ENCODE measurements at regions not wholly inside any gene's neighbourhood (a gene's known extent, or its start where the extent isn't known, plus 50 kb on each side); places are given as distances from the start of the nearest gene placed in this dataset.
A peak's percentile ranks its signal among the peaks of the same experiment; 100 is the strongest.

DNA sequence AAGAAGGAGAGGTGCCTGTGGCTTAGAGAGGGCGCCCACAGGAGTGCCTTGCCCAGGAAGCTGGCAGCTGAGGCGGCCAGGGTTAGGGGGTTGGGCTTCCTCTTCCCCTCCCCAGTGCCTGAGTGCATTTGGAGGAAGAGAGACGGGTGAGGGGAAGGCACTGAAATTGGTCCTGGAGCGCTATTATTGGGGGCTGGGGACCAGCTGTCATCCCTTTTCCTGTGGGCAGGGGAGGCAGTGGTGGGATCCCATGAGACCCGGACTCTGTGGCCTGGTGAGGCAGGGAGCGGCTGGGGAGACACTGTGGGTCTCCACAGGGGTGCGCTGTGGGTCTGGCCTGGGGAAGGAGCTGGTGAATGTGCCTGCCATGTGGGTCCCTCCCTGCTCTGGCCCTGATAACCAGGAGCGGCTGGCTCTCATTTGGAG lies 259.7 kb downstream of the SEC14L1 start:
- TF ChIP-seq, protein P1, sequence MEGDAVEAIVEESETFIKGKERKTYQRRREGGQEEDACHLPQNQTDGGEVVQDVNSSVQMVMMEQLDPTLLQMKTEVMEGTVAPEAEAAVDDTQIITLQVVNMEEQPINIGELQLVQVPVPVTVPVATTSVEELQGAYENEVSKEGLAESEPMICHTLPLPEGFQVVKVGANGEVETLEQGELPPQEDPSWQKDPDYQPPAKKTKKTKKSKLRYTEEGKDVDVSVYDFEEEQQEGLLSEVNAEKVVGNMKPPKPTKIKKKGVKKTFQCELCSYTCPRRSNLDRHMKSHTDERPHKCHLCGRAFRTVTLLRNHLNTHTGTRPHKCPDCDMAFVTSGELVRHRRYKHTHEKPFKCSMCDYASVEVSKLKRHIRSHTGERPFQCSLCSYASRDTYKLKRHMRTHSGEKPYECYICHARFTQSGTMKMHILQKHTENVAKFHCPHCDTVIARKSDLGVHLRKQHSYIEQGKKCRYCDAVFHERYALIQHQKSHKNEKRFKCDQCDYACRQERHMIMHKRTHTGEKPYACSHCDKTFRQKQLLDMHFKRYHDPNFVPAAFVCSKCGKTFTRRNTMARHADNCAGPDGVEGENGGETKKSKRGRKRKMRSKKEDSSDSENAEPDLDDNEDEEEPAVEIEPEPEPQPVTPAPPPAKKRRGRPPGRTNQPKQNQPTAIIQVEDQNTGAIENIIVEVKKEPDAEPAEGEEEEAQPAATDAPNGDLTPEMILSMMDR (IDR thresholded peaks at IDR 0.05; ENCODE audit: insufficient read depth, low read length, poor library complexity, severe bottlenecking): peak; percentile 70
- TF ChIP-seq EZH2phosphoT487 (conservative IDR thresholded peaks at IDR 0.05; ENCODE audit: low read length): no peak
